ENCODE measurements at regions not wholly inside any gene's neighbourhood (a gene's known extent, or its start where the extent isn't known, plus 50 kb on each side); places are given as distances from the start of the nearest gene placed in this dataset.

DNA sequence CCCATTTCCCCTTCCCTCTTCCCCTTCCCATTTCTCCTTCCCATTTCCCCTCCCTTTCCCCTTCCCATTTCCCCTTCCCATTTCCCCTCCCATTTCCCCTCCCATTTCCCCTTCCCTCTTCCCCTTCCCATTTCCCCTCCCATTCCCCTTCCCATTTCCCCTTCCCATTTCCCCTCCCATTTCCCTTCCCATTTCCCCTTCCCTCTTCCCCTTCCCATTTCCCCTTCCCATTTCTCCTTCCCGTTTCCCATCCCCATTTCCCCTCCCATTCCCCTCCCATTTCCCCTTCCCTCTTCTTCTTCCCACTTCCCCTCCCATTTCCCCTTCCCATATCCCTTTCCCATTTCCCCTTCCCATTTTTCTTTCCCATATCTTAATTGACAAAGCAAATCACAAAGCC is 109.0 kb downstream of the OLFM1 start:
- DNase-seq (ENCODE audit: low read depth), result no peak

DNA sequence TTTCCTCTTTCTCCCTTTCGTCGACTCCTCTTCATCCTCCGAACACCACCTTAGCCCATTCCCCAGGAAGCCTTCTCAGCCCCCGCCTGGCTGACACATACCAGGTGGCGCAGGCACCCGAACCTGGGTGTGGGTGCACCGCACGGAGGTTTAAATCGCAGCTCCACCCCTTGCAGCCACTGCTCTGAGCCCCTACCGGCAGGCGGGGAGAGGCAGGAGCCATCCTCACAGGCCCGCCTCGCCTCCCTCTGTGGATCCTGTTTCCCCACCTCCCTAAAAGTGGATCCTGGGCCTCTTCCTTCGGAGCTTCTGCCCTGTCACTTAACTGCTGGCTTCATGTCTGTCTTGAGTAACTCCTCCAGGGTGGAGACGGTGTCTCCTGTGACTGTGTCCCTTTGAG is 110.7 kb downstream of the OLFM1 start:
- DNase-seq (ENCODE audit: low read depth), result no peak

DNA sequence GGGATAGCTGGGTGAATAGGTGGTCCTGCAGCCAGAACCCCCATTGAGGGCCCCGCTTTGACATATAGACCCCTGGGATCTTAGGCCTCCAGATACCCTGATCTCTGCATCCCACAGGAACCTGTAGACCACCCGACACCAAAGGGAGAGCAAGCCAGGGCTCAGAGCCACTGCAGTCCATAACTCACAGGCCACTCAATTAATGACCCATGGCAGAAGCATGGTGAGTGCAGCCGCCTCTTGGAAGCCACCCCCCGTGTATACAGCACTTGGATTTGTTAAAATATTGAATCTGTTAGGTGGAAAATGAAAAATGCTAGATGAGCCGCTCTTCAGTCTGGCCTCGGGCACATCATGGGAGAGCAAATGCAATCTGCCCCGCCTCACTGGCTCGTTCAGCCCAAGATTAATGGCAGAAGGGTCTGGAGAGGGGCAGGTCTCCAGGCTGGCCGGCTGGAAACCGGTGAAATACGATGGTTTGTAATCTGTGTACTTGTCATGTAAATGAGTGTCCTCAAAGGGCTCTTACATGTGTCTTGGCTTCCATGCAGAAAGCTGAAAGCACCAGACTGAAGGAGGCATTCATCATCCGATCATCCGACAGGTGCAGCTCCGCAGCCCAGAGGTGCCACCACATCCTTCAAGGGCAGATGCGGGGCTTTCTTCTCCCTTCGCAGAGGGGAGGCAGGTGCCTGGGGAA is 111.3 kb downstream of the OLFM1 start:
- no peak for DNase-seq (ENCODE audit: low read depth)

DNA sequence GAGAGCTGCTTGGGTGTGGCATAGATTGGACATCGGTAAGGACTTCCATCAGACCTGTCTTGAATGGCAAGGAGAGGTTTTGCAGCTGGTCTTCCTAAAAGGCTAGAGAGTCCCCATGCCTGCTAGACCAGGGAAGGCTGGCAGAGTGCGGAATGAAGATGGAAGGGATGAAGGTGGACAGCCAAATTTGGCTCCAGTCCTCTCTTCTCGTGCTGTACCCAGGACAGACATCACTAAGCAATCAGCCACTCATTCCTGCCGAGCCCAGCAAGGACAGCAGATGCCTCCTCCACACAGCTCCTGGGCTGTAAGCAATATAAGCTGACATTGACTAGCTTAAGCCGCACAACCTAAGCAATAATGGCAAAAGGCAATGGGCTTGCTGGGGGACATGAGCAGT is 112.0 kb downstream of the OLFM1 start:
- no peak for DNase-seq (ENCODE audit: low read depth)

DNA sequence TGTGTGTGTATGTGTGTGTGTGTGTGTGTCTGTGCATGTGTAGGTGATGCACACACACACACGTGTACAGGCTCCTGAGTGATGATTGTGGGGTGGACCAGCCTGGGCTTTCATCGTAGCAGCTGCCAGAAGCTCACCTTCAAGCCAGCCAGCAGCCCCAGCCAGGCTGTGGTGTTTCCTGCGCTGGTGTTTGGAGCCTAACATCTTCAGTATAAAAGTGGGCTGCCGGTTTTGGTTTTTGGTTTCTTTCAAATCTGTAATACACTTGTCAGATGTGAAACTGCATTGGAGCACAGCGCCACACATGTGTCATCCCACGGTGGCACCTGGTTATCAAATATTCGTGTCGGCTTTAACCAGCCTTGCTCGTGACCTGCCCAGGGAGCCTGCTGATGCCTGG is 114.2 kb downstream of the OLFM1 start:
- no peak for DNase-seq (ENCODE audit: low read depth)

DNA sequence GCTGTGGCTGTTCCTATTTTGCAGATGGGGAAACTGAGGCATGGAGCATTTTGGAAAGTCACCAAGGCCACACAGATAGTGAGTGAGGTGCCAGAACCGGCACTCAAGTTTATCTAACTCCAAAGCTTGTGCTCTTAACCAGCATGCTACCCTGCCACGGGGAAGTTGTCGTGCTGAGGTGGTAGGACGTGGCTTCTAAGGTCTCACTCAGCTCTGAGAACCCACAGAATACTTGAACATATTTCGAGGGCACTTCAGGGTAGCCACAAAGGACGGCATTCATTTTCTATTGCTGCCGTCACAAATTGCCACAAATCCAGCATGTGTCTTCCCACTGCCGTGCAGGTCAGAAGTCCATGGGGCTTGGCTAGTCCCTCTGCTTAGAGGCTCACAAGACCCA is 116.7 kb downstream of the OLFM1 start:
- no peak for DNase-seq (ENCODE audit: low read depth)

DNA sequence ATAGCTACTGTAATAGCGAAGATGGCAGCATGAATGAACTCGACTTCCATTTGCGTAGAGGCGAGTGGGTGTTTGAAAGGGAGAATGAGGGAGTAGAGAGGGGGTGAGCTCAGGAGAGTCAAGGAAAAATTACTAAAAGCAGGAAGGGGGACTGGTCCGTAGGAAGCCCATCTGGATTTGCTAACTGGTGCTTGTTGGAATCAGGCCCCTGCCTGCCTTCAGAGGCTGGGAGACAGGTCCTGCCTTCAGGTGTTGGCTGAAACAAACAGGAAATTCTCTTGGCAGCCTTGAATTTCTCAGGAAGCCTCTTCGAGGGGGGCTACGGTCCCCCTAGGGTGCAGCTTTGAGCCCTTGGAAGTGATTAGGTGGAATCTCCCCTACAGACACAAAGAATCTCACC is 121.7 kb downstream of the OLFM1 start:
- no peak for DNase-seq (ENCODE audit: low read depth)

DNA sequence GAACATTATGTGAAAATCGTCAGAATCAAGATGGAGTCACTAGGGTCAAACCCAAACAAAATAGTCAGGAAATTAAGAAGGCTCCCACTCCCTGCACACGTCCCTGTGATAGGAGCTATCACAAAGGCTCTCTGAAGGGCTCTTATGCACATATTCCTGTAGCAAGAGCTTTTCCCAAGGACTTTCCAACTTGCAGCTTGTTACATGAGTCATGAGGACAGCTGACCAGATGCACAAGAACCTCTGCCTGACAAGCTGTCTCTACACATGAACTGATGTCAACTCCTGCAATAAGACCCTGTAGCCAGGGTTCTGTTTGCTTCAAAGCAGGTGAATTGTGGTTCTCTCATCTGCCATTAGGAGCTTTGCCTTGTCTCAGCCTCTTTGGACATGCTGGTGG is 122.4 kb downstream of the OLFM1 start:
- DNase-seq (ENCODE audit: low read depth), result no peak

DNA sequence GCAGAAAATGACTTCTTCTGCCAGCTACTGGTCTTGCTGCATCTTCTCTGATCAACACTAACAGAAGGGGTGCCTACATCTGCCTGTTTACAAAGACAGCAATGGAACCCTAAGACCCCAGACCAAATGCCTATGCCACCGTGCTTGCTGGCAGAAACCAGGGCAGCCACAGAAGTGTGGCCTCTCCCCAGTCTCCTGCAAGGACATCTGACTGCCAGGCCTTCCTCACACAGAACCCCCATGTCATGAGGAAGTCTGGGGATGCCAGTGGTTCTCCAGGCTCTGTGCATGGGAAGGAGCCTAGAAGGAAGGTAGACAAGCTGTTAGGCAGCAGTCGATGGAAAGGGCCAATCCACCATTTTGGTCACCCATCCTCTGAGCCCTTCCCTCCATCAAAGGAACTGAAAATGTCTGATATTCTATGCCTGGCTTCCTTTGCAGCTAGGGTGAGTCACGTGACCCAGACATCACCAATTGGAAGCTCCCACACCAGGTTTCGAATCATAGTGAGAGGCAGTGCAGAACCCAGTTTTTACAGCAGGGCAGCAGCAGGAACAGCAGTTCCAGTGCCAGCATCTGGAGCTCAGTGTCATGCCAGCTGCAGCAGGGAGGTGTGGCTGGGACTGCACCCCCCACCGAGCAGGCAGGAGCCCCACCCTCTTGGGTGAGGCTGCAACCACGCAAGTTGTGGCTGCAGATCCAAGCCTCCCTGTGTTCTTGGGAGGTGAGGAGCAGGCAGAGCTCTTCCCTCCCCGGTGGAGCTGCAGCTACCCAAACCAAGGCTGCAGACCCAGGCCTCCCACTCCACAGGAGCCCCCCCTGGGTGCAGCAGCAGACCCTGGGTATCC is 123.4 kb downstream of the OLFM1 start:
- DNase-seq (ENCODE audit: low read depth), result no peak

DNA sequence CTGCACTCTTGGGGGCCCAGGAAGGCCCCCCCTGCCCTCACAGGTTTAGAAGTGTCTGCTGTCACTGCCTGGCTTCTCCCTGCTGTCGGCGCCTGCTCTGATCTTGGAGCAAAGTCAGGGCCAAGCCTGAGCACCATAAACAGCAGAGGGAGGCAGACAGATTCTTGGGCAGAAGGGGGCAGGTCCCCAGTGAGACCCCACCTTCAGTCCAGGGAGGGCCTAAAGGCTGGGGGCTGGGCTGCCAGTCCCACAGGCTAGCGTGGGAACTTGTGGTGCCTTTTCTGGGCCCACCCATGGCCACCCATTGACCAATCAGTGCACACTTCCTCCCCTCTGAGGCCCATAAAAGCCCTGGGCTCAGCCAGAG is 124.0 kb downstream of the OLFM1 start:
- DNase-seq (ENCODE audit: low read depth), result no peak

DNA sequence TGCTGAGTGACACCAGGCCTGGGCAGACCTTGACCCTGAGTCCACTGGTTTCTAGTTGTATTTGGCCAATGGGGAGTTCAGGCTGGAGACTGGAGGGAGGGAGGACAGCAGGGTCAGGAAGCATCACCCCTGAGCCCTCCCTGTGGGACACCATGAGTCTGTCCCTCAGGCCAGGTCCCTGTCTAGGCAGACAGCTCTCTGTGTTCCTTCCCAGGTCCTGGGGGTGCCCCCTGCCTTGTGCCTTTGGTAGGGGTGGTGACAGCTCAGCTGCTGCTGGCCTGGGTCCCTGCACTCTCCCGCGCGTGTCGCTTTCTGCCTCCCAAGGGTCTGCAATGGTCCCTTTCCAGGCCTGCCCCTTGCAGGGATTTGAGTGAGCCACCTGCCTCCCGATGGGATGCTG is 125.5 kb downstream of the OLFM1 start:
- DNase-seq (ENCODE audit: low read depth), result no peak

DNA sequence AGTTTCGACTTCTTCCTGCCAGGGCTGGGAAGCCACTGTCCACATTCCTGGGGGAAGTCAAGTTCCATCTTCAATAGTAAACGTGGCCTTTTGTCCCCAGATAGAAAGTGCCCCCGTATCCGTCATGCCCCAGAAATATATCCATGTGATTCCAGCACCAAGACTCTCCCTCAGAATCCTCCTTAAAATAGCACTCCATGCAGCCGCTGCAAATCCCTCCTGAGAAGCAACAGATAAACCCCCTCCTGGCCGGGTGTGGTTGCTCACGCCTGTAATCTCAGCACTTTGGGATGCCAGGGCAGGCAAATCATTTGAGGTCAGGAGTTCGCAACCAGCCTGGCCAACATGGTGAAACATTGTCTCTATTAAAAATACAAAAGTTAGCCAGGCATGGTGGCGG is 126.1 kb downstream of the OLFM1 start:
- no peak for DNase-seq (ENCODE audit: low read depth)

DNA sequence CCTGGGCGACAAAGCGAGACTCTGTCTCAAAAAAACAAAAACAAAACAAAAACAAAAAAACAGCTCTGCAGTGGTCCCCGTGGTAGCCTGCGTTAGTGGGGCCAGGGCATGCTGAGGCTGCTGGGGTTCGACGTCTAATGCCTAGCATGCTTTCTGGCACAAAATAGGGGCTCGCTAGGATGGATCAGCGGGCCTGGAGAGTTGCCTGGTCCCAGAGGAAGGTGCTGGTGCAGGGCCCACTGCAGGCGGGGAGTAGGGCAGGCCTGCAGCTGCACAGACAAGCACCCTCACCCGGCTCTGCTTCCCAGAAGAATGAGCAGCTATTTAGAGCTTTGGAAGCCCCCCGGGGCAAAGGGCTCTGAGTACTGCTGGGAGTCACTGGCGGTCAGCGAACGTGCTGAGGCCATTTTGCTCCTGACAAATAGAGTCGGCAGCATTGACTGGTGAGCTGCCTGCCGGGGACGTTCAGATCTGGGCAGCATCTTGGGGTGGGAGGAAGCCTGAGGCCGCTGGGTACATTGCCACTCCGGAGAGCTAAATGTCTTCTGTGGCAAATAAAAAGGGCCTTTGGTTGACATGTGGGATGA is 126.7 kb downstream of the OLFM1 start:
- DNase-seq (ENCODE audit: low read depth), result no peak

DNA sequence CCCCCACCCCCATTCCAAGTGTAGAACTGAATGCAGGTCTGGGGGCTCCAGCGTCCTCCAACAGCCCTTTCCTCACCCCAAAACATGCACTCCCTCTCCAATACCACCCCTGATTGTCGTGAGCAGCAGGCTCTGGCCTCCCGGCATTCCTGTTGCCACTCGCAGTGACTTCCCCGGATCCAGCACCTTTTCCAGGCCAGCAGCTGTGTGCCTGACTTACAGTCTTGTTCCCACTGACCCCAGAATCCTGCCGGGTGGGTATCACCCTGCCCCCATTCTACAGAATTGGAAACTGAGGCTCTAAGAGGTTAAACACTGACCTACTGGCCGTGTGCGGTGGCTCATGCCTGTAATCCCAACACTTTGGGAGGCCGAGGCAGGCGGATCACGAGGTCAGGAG is 127.2 kb downstream of the OLFM1 start:
- DNase-seq (ENCODE audit: low read depth), result no peak

DNA sequence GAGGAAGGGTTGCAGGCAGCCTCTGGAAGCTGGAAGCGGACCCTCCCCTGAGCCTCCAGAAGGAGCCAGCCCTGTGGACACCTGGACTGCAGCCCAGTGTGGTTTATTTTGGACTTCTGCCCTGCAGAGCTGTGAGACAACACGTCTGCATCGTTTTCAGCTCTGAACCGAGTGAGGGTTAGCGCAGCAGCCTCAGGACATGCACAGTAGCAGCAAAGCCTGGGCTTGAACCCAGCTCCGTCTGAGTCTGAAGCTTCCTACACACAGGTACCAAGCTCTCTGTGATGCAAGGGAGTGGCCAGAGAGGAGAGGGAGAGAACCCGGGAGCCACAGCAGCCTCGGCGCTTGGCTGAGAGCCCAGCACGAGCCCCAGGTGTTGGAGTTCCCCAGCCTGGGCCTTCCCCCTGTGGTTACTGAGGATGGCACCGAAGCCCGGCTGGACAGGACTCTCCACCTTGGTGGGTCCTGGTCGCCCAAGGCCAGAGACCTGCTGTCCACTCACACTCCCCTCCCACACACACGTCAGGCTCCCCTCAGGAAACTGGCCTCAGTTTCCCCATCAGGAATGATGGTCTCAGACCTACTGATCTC is 128.2 kb downstream of the OLFM1 start:
- DNase-seq (ENCODE audit: low read depth), result no peak

DNA sequence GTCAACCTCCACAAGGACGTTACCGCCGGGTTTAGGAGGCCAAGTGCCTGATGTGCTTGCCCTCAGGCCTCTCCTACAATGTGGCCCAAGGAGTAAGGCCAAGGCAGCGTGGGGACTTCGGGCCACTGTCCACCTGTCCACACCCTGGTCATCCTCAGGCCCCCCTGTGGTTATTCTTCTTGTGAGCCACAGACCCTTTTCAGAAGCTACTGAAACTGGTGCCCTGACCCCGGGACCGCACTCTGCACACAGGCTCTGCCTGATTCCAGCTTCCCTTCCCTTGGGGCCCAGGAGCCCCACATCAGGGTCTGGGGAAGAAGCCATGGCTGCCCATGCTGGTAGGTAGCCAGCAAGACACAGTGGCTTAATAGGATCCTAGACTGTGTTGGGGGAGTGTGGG is 128.8 kb downstream of the OLFM1 start:
- no peak for DNase-seq (ENCODE audit: low read depth)

DNA sequence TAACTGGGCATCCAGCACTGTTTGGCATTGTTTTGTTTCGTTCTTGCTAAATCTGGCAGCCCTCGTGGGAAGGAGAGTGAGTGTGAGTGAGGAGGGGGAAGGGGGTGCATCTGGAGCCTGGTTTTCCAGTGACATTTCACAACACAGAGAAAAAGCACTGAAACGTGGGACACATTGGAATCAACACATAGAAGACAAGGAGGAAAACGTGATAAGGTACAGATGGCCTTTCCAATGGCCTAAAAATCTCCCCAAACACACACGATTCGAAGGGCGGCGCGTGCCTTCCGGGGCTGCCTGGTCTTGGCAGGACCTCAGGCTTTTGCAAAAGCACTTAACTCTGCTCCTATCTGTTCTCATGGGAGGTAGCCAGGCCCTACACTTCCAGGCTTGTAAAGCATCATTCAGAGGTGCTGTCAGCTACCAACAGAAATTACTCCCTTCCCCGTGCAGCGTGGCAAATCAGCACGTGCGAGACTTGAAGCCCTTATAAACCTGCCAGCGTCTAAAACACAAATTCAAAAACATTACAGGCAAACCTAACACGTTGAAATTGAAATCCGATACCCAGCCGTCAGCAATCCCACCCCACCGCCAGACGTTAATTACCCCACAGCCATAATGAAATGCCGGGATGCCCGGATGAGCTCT is 129.4 kb downstream of the OLFM1 start:
- no peak for DNase-seq (ENCODE audit: low read depth)

DNA sequence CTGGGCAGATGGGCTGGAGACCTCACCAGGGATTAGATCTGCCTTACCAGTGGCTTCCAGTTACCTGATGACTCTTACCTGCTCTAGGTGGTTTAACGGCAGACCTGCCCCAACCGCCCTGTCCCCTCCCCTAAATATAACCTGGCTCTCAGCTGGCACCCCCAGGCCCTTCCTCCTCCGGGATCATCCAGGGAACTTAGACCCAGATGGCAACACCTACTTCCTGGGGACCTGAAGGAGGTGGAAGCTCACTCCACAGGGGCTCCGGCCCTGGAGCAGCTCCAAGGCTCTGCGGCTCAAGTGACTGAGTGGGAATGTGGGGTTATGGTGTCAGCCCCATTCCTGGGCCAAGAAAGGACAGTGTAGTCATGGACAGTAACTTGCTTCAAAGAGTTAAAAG is 130.4 kb downstream of the OLFM1 start:
- DNase-seq (ENCODE audit: low read depth), result no peak

DNA sequence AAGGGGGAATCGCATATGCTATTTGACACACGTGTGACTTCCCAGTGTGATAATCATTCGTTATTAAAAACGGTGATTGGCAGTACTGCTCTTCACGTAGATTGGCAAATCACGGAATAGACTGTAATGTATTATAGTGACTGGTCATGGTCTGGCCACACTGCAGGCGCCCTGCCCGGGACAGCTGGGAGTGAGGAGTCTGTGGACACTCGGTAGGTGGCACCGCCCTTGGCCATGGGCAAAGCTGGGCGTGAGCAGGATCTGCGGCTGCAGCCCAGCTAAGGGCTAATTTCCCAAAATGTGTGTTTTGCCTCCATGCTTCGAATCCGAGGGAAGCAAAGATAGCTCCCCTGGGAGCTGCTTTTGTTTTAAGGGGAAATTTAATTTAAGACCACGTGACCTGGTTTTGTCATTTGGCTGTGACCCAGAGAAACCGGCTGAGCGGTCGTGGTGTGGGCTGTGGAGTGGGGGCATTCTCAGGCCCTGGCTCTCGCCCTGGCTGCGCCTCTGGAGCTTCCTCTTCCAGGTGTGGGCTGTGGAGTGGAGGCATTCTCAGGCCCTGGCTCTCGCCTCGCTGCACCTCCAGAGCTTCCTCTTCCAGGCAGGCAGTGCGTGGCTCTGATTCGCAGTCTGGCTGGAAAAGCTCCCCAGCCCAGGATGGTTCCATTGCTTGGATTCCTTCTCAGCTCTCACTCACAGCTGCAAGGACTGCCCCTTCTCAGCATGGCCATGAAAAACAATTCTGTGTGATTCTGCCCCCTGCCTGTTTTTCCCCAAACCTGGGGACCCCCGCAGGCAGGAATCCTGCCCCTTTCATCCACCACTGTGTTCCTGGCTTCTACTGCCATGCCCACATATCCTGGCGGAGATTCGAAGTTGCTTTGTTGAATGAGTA is 131.1 kb downstream of the OLFM1 start:
- DNase-seq (ENCODE audit: low read depth), result no peak

DNA sequence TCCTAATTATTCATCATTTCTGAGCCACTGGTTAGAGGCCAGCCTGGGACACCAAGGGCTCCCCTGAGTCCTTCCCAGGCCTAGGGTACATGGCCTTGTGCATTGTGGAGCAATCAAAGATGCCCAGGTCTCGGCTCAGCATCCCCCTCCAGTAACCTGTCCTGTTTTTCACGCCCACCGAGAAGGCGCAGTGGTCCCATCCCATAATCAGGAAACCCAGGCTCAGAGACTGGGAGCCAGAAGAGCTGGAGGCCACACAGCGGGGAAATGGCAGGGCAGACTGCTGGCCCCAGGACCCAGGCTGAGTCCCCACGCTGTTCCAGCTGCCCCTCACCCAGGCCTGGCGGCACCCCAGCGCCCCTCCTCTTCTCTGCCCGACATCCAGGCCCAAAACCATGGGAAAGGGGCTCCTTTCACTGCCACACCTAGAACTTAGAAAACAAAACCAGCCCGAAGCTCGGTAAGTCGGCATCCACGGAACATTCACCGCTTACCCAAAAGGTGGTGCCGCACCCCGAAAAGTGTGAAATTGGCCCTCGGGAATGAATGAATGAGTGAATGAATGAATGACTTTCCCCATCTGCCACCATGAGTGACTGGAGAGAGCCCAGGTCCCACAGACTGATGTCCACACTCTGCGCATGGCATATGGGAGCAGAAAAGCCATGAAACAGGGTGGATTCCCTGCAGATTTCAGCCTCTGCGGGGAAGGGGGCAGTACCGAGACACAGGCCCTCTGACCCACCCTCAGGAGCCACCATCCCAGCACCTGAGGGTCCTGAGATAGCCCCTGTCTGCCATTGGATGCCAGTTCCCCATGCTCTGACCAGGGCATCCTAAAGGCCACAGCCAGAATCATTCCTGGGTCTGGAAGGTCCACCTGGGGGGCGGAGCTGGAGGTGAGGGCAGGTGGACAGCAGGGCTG is 132.5 kb downstream of the OLFM1 start:
- DNase-seq (ENCODE audit: low read depth), result no peak

All from HS-5 (cell line).